Ramos (cell line): ENCODE measurements at regions not wholly inside any gene's neighbourhood (a gene's known extent, or its start where the extent isn't known, plus 50 kb on each side); places are given as distances from the start of the nearest gene placed in this dataset.

Source experiments
- in situ Hi-C: fragments of 300-500 bp; cut with MboI; formaldehyde crosslinking; loops from one replicate; pipeline ENCODE4 v1.14.3; 2022; ENCODE audit warnings: low sequenced_read_pairs; ENCODE audit not compliant: unreplicated experiment

DNA sequence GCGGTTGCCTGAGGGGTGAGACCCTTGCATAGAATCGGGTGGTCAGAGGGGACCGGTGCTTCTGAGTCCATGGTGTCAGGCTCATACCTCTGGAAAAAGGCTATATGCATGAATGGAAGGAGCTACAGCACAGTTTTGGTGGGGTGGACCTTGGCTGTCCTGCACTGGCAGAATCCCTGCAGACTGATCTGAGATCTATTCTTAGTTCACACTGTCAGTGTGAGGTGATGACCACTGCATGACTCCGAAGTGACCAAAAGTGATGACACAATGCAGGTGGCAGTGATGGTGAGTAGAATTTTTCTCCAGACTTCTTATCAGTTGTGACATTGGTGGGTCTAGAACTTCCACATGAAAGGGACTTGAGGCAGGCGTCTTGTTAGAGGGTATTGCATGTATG lies 105.2 kb upstream of the SLC28A3 start:
- in situ Hi-C loops = no loop called here

DNA sequence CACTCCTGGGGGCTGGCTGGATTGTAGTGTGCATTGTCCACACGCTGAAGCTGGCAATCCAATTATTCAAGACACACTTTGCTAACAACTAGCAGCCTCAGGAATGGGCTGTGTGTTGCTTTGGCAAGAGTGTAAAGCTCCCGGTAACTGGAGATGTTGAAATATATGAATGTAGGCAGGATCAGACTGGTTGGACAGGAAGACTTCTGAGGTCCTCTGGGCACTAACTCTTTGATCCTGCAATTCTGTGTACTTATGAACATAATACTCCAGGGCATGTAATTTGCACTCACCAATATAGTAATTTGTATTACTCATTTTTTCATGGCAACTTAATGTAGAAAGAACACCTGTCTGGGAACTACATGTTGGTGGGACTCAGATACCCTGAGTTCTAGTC lies 106.7 kb upstream of the SLC28A3 start:
- in situ Hi-C loops = no loop called here

- in situ Hi-C loops = no loop called here
Measured at GRCh38 chr9:84450029-84450428, 109.5 kb upstream of the SLC28A3 start.

DNA sequence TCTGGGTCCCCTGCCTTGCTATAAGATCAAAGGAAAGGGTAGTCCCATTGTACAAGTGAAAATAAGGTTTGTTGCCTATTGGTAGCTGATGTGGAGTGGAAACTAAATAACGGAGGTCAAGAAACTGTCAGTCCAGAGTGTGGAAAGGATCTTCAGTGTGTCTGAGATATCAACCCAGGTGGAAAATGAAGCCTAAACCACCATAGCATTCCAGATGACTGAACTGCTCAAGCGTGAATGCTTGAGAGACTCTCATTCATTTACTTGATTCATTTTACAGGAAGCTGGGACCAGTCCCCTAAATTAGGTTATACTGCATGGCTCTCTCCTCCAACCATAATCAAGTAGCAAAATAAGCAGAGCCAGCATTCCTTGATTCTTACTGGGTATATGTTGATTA lies 116.0 kb upstream of the SLC28A3 start:
- in situ Hi-C loops = no loop called here

DNA sequence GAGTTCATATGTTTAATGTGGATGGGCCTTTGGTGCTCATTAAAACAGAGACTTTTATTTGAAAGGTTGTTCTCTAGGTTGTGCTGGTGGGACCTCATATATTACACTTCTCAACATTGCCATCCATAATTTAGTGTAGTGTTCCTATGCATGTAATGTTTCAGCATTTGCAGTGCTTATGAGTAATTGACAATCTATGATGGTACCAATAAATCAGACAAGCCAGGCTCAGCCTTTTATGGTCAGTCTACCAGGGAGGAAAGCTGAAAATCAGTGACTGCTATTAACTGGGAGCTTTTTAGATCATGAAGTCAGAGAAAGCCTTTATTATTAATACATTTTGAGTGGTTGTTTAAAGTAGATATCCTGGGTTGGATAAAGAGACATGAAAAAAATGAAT lies 120.1 kb upstream of the SLC28A3 start:
- in situ Hi-C loops = no loop called here

- in situ Hi-C loops = no loop called here
Measured at GRCh38 chr9:84463272-84463671, 122.7 kb upstream of the SLC28A3 start.

GRCh38 chr9:84466580-84467285 lies 126.2 kb upstream of the SLC28A3 start:
- in situ Hi-C loops = no loop called here

DNA sequence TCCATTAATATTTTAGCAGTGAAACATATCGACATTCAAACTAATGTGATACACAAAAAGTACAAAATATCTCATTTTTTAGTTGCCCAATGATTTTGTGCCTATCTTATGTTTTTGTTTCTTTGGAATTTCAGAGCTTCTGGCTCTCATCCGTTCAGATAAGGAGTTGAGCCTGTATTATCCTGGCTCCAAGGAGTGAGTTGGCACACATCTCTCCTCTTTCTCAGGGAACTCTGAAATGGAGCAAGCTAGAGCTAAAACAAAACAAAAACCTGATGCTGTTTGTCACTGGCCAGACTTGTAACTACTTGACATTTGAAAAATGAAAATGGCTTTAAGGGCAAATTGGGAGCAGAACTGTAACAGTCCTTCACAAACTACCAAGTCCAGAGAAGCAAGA lies 131.3 kb upstream of the SLC28A3 start:
- in situ Hi-C loops = no loop called here

DNA sequence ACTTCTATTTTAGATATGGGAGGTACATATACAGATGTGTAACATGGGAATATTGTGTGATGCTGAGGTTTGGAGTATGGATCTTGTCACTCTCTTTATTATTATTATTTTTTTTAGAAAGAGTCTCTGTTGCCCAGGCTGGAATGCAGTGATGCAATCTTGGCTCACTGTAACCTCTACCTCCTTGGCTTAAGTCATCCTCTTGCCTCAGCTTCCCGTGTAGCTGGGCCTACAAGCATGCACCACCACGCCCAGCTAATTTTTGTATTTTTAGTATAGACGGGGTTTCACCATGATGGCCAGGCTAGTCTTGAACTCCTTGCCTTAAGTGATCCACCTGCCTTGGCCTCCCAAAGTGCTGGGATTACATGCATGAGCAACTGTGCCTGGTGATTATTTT lies 138.4 kb upstream of the SLC28A3 start:
- in situ Hi-C loops = no loop called here

GRCh38 chr9:84480071-84480470 lies 139.5 kb upstream of the SLC28A3 start:
- in situ Hi-C loops = no loop called here

DNA sequence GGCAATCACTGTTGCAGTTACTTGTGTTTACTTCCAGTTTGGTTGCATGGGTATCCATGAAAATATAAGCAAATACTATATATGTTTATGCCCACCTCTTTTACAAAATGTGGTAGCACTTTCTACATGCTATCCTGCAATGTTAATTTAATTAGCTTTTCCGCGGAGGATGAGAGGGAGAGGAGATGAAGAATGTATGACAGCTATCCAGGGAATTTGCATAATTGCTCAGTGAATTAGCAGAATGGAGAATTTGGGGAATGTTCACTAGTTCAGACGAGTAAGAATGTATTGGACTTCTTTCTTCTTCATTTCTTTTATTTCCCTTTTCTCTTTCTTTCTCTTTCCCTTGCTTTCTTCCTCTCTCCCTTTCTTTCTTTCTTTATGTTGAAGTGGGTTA lies 140.7 kb upstream of the SLC28A3 start:
- in situ Hi-C loops = no loop called here

DNA sequence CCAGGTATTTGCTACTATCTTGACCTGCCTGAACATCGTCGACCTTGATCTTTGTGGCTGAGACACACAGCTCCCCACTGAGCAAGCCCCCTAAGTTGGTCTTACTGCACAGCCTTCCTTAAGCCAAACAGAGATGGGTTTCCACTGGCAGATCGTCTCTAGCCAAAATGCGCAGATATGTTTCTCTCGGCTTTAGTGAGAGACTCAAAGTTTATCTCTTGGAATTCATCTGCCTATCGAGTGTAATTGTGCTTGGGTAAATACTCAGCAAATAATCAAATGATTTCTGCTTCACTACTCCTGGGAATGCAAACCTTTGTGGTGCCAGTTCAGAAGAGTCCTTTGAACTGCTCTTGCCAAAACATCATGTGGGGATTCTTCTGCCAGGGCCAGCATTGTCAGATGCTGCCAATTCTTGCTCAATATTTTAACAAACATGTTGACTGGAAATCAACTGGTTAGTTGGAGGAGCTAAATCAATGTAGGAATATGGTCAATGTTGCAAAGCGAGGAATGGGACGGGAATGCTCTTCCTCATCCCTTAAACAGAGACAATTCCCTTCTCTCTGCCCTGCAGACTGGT lies 141.2 kb upstream of the SLC28A3 start:
- in situ Hi-C loops = no loop called here

DNA sequence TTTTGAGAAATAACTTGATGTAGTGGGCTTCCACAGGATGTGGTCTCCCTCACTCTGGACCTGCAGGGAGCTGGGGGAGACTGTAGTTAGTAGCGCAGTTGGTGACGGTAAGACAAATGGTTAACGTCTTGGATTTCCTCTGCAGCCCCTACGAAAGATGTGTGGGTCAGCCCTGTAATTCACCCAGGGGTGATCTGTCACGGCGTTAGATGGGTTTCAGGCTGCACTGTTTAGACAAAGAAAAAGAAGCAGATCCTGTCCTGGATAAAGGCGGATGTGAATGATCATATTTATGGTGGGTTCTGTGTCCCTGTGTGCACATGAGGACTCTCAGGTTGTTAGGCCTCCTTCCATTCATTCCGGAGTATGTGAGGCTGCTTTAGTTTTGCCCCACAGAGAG lies 142.0 kb upstream of the SLC28A3 start:
- in situ Hi-C loops = no loop called here

GRCh38 chr9:84484172-84484571 lies 143.6 kb upstream of the SLC28A3 start:
- in situ Hi-C loops = no loop called here

DNA sequence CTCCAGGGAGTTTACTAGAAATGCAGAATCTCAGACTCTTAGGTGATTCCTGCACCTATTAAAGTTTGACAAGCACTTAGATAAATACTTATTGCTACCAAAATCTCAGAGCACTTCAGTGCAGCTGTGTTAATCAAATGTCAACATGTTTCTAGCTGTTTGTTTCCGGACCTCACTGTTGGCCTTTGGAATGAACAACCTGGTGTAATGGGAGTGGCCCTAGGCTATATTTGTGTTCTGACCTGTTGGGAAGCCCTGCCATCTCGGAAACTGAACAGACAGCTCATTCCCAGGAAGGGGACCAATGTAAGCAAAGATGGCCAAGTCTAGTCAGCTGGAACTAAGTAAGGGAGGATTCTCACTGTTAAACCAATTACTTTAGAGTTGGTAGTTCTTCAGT lies 145.0 kb upstream of the SLC28A3 start:
- in situ Hi-C loops = no loop called here

- in situ Hi-C loops = no loop called here
Measured at GRCh38 chr9:84486663-84487062, 146.1 kb upstream of the SLC28A3 start.

DNA sequence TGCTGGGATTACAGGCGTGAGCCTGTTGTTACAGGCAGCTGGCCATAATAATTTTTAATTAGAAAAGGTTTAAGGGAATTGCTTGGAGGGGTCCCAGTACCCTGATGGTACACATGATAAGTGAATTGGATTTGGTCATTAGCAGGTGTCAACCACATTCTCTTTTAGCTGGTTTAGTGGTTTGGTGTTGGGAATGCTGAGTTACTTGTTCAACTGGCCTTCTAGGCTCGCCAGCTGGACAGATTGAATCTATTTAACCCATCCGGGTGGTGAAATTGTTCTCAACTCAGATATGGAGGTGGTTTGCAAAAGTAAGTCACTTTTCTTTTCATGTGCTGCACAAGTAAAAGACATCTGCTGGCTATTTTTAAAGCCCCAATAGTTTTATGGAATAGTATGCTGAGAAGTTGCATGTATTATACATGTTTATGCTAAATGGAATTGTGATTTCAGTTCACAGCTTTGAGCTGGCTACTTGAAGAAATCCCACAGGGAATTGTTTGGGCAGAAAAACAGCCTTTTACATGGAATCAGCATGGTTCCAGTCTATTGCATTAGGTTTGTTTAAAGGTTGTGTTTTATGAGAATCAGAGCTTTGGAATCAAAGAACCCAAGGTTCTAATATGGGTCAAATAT lies 149.8 kb upstream of the SLC28A3 start:
- in situ Hi-C loops = no loop called here

DNA sequence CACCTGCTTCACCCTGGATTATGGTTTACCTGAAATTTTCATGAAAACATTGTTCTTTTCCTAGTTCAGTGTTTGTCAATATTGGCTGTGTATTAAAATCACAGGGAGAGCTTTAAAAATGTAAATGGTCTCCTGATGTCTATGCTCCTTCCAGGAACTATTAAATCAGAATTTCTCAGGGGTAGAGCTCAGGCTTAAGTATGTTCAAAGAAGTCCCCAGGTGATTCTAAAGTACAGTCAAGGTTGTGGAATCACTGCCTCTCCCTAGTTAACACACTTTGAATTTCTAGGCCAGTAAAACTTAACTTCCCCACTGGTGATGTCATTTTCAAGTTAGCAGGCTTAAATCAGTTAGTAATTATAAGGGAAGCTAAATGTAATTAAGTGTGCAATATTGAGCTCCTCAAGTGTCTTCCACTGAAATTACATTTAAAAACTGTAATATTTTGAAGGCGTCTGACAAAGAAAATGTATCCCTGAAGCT lies 150.3 kb upstream of the SLC28A3 start:
- in situ Hi-C loops = no loop called here

GRCh38 chr9:84492366-84493159 lies 152.0 kb upstream of the SLC28A3 start:
- in situ Hi-C loops = no loop called here

GRCh38 chr9:84493284-84493947 lies 152.9 kb upstream of the SLC28A3 start:
- in situ Hi-C loops = no loop called here
